Transverse colon (tissue), 3 donors: ENCODE measurements at regions not wholly inside any gene's neighbourhood (a gene's known extent, or its start where the extent isn't known, plus 50 kb on each side); places are given as distances from the start of the nearest gene placed in this dataset.

Experiments
- CTCF ChIP-seq, 5 experiments: fragments of 200-600 bp in 3 of 5; fragments of 450-650 bp in 2 of 5; sonication (generic) in 3 of 5; IDR thresholded peaks; 1 replicate in 2 of 5; 2 replicates in 3 of 5; pipeline ENCODE4 v1.5.1; 2016 to 2017; ENCODE audit warnings: antibody characterized with exemption in 5 of 5, inconsistent platforms in 3 of 5, mild to moderate bottlenecking in 2 of 5, moderate library complexity in 1 of 5
- EP300 ChIP-seq: sonication (generic); formaldehyde crosslinking; IDR thresholded peaks from one replicate; pipeline ENCODE4 v1.6.1; 2017; ENCODE audit warnings: antibody characterized with exemption, low read depth
- POLR2A ChIP-seq: fragments of 450-650 bp; IDR thresholded peaks from one replicate; pipeline ENCODE4 v1.6.1; 2016; ENCODE audit warnings: antibody characterized with exemption, mild to moderate bottlenecking, moderate library complexity

- TF ChIP-seq CTCF (IDR thresholded peaks at IDR 0.05): no peak
- no peak for TF ChIP-seq EP300
- no peak for TF ChIP-seq POLR2A
Observed at GRCh38 chr3:124121379-124122312, 129.7 kb upstream of the ROPN1 start.
